HG03457 (cell line): ENCODE measurements at regions not wholly inside any gene's neighbourhood (a gene's known extent, or its start where the extent isn't known, plus 50 kb on each side); places are given as distances from the start of the nearest gene placed in this dataset.

Experiments used
- ATAC-seq: cut with Tn5 transposase; IDR thresholded peaks from one replicate; pipeline ENCODE4 v1.9.1; 2021; ENCODE audit warnings: moderate number of reproducible peaks; ENCODE audit not compliant: unreplicated experiment

GRCh38 chrX:129188231-129188630 lies 335.1 kb downstream of the SMARCA1 start:
- no peak for ATAC-seq

DNA sequence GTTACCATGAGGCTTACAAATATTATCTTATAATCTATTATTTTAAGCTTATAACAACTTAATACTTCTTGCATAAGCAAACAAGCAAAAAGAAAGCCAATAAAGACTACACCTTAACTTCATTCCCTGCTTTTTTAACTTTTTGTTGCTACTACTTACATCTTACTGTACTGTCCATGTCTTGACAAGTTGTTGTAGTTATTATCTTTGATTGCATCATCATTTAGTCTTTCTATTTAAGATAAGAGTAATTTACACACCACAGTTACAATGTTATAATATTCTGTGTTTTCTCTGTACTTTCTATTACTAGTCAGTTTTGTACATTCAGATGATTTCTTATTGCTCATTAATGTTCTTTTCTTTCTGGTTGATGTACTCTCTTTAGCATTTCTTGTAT lies 346.6 kb downstream of the SMARCA1 start:
- ATAC-seq: no peak

GRCh38 chrX:129161108-129161507 lies 362.2 kb downstream of the SMARCA1 start:
- ATAC-seq: no peak

DNA sequence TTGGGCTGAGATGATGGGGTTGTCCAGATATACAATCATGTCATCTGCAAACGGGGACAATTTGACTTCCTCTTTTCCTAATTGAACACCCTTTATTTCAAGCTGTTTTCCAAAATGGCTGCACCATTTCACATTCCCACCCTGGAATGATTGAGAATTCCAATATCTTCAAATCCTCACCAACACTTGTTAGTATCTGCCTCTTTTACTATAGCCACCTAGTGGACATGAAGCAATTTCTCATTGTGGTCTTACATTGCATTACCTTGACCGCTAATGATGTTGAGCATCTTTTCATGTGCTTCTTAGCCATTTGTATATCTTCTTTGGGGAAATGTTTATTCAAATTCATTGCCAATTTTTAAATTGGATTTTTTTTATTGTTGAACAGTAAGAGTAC lies 364.8 kb downstream of the SMARCA1 start:
- ATAC-seq: no peak

DNA sequence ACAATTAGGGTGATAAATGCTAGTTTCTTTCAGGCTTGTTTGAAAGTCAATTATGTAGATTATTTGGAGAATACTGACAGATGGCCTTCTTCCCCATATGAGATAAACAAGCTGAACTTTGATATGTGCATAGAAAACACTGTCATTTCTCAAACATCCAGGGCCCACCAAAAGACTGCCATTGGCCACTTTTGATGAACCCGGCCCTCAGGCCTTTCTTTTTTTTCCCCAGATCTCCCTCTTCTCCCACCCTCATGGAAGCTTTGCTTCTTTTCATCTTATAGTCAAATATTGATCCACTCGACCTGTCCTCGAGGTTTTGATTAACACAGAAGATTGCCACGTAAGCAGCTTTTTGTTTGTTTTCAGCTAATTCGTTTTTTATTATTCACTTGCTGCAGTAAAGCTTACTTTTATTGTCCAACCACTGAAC lies 377.4 kb downstream of the SMARCA1 start:
- ATAC-seq: no peak

DNA sequence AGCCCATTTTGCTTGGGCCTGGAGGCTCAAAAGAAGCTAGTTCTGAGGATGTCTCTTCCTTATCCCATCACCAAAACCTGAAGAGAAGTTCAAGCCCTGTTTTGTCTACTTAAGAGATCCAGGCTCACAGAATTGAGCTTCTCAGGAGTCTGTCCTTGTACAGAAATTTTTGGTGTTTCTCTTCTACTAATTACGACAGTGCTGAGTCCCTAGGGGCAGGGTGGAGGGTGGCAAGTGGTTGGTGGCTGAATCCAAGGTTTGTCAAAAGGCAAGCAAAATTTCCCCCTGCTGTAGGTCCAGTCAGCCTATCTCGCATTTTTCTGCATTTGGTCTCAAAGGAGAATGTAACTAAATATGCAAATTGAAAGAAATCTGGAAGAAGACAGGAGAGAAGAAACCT lies 377.9 kb downstream of the SMARCA1 start:
- ATAC-seq: no peak

- ATAC-seq: no peak
Measured at GRCh38 chrX:129144172-129145038, 378.9 kb downstream of the SMARCA1 start.

GRCh38 chrX:129139837-129140598 lies 383.3 kb downstream of the SMARCA1 start:
- no peak for ATAC-seq

- no peak for ATAC-seq
Measured at GRCh38 chrX:129125122-129125914, 398.0 kb downstream of the SMARCA1 start.

- no peak for ATAC-seq
Measured at GRCh38 chrX:129123795-129124194, 399.5 kb downstream of the SMARCA1 start.

DNA sequence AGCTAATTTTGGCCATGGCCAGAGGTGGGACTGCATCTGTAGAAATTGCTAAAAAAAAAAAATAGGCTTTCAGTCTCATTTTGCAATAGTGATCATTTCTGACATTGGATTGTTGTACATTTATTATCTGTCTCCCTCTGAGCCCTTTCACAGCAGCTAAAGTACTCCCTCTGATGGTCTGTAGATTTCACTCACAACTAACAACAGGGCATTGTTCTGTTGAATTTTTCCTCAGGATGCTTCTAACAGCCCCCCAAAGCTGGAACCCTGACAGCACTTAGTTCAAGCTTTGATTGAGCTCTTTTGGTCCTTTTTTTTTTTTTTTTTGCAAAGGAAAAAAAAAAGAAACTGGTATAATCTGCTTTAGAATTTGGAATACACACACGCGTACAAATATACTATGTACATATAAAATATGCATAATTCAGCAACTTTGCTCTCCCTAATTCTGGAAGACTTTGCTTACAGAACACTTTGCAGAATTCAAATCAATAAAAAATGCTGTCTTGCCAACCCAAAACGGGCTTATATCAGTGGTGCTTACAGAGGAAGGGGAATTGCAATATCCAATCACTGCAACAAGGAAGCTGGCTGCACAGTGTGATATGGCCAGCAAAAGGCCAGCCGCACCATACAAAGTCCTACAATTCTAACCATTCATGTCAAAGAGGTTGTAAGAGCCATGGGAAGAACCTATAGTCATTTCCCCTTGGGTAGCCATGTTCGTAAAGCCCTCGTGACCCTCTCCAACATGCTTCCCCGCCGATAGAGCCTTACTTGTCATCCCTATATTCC lies 406.4 kb downstream of the SMARCA1 start:
- no peak for ATAC-seq

DNA sequence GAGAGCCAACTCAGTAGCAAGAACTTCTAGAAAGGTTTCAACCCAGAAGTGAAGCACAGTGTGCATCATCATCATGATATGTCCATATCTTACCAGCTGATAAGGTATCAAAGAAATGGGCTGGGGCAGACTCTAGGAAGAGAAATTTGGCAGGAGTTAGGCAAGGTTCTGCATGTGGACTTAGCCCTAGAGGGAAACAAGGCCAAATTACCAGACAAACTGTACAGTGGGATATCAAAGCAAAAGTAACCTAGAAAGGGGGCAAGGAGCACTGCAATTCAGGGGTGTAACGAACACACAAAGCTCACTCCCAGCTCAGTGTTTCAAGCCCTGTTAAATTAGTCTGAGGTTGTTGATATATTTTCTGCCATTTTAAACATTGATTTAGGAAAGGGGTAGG lies 407.4 kb downstream of the SMARCA1 start:
- ATAC-seq: no peak

- no peak for ATAC-seq
Measured at GRCh38 chrX:129115104-129115503, 408.2 kb downstream of the SMARCA1 start.

DNA sequence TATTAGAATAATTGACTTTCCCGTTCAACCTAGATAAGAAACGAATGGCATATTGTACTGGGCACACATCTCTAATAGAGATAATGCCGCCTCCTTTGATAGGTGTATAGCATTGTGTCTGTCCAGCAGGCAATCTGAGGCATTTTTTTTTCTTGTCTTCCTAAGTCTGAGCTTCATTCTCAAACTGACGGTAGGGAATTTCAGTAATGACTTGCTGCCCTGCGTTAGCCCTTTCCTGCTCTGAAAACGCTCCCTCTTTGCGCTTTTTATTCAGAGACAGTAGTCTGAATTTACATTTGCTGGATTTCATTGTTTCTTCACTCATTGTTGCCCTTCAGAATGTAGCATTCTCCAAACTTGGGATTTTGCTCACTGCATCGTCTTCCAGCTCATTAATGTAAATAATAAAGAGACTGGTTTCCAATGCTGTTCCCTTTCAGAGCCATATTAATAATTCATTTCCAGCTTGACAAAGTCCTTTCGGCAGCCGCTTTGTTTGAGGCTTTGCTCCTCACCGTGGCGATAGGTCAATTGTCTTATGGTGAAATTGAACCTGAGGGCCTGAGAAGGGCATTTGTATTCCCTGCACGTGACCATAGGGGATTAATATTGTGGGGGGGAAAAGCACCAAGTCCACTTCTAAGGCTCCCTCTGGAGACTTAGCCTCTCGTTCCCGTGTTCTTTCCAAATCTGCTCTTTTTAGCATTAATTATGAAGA lies 412.1 kb downstream of the SMARCA1 start:
- ATAC-seq: no peak

DNA sequence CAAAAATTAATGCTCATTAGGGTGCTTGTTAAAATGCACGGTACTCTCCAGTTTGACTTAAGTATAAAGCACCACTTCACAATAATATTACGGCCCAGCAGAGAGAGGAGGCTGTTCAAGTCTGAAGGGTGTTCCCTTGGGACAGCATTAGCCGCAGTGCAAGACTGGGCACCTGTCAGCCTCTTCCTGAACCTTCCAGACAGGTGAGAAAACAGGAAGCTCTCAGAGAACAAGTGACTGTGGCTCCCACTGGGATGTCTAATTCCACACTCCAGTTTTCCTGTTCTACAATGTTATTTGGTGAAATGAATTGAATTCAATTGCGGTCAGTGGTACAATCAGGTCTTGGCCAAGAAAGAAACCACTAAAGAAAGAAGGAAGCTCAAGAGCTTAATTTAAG lies 414.4 kb downstream of the SMARCA1 start:
- no peak for ATAC-seq

DNA sequence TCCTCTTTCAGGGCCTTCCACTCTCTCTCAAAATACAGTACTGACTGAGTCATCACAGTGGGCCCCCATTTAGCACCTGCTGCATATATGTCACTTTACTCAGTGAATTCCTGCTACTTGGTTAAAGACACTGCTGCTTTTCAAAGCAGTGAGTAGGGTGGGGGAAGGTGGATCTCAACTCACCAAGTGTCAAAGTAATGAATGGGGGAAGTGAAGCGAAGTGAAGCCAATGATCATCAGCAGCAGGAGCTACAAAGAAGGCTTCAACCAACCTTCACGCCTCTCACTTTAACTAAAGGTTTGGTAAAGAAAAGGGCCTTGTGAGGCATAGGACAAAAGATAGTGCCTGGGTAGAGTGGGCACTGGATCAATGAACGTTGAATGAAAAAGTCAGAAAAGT lies 424.1 kb downstream of the SMARCA1 start:
- ATAC-seq: no peak

- no peak for ATAC-seq
Measured at GRCh38 chrX:129097668-129098067, 425.6 kb downstream of the SMARCA1 start.

DNA sequence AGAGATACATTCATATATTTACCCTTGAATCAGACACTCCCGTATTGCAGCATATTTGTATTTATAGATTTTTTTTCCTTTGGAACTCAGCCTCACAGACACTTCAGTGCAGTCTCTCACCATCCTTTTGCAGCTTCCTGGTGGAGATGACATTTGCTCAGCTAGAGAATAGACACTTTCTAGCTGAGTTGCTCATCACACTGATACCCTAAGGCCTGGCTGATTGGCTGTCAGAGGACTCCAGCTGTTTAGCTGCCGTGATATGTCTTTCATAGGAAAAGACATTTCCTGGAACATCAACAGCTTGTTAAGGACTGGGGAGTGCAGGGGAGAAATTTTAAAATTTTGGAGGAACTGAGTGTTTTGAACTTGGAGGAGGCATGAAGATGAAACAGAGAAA lies 429.6 kb downstream of the SMARCA1 start:
- ATAC-seq: no peak

GRCh38 chrX:129092757-129093156 lies 430.5 kb downstream of the SMARCA1 start:
- no peak for ATAC-seq

GRCh38 chrX:129092242-129092641 lies 431.0 kb downstream of the SMARCA1 start:
- no peak for ATAC-seq
